ENCODE measurements at regions not wholly inside any gene's neighbourhood (a gene's known extent, or its start where the extent isn't known, plus 50 kb on each side); places are given as distances from the start of the nearest gene placed in this dataset.

DNA sequence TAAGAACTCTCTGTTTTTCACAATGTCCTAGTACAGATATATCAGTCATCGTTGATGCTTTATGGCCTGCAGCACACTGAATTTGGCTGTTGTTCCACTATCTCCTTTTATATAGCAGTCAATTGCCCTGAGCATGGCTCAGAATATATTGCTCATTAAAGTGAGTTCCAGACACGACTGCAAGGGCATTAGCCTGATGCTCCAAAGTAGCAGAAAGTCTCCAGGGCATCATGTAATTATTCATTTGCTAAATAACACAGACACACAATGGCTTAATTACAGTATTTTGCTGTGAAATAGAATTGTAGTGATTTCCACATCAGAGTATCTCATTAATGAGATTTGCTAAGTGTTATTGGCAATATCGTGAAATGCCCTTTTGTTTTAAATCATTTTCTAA is 1167.5 kb downstream of the AACS start:
- TF ChIP-seq, protein P1, sequence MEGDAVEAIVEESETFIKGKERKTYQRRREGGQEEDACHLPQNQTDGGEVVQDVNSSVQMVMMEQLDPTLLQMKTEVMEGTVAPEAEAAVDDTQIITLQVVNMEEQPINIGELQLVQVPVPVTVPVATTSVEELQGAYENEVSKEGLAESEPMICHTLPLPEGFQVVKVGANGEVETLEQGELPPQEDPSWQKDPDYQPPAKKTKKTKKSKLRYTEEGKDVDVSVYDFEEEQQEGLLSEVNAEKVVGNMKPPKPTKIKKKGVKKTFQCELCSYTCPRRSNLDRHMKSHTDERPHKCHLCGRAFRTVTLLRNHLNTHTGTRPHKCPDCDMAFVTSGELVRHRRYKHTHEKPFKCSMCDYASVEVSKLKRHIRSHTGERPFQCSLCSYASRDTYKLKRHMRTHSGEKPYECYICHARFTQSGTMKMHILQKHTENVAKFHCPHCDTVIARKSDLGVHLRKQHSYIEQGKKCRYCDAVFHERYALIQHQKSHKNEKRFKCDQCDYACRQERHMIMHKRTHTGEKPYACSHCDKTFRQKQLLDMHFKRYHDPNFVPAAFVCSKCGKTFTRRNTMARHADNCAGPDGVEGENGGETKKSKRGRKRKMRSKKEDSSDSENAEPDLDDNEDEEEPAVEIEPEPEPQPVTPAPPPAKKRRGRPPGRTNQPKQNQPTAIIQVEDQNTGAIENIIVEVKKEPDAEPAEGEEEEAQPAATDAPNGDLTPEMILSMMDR (IDR thresholded peaks at IDR 0.05): no peak
- TF ChIP-seq ZFX (IDR thresholded peaks at IDR 0.05; ENCODE audit: borderline replicate concordance): no peak
